WTC11 (cell line): ENCODE measurements at regions not wholly inside any gene's neighbourhood (a gene's known extent, or its start where the extent isn't known, plus 50 kb on each side); places are given as distances from the start of the nearest gene placed in this dataset.

Source experiments
- ATF1 ChIP-seq: sonication (generic); formaldehyde crosslinking; IDR thresholded peaks from 2 replicates; pipeline ENCODE4 v1.8.1; 2023; ENCODE audit warnings: mild to moderate bottlenecking, moderate library complexity, missing genetic modification reagents
- ELF4 ChIP-seq: sonication (generic); formaldehyde crosslinking; IDR thresholded peaks from 2 replicates; pipeline ENCODE4 v1.8.1; 2022; ENCODE audit warnings: low read depth, mild to moderate bottlenecking, moderate library complexity, missing genetic modification reagents
- JUN ChIP-seq: sonication (generic); formaldehyde crosslinking; IDR thresholded peaks from 2 replicates; pipeline ENCODE4 v1.8.0; 2023; ENCODE audit warnings: mild to moderate bottlenecking, missing genetic modification reagents
- NFATC4 ChIP-seq: fragments of 250-450 bp; sonication (Bioruptor Pico); IDR thresholded peaks from 2 replicates; pipeline ENCODE4 v1.9.0; 2021; ENCODE audit warnings: mild to moderate bottlenecking
- SMAD4 ChIP-seq: sonication (generic); formaldehyde crosslinking; IDR thresholded peaks from 2 replicates; pipeline ENCODE4 v1.8.0; 2022; ENCODE audit warnings: mild to moderate bottlenecking, missing genetic modification reagents
- TF ChIP-seq, protein P1 (sequence below): fragments of 200-600 bp; IDR thresholded peaks from 2 replicates; pipeline ENCODE4 v1.8.0; 2022; ENCODE audit warnings: antibody characterized with exemption
- TF ChIP-seq, protein P2 (sequence below): sonication (generic); formaldehyde crosslinking; IDR thresholded peaks from 2 replicates; pipeline ENCODE4 v1.8.1; 2023; ENCODE audit warnings: mild to moderate bottlenecking, moderate library complexity, missing genetic modification reagents
- TF ChIP-seq, protein P3 (sequence below): sonication (generic); formaldehyde crosslinking; IDR thresholded peaks from 2 replicates; pipeline ENCODE4 v1.8.1; 2023; ENCODE audit warnings: mild to moderate bottlenecking, missing genetic modification reagents
- TF ChIP-seq, protein P4 (sequence below): sonication (generic); formaldehyde crosslinking; IDR thresholded peaks from 2 replicates; pipeline ENCODE4 v1.8.1; 2023; ENCODE audit warnings: mild to moderate bottlenecking, missing genetic modification reagents, borderline replicate concordance
- TF ChIP-seq, protein P5 (sequence below): sonication (generic); formaldehyde crosslinking; IDR thresholded peaks from 2 replicates; pipeline ENCODE4 v1.8.0; 2022; ENCODE audit warnings: mild to moderate bottlenecking, missing genetic modification reagents

DNA sequence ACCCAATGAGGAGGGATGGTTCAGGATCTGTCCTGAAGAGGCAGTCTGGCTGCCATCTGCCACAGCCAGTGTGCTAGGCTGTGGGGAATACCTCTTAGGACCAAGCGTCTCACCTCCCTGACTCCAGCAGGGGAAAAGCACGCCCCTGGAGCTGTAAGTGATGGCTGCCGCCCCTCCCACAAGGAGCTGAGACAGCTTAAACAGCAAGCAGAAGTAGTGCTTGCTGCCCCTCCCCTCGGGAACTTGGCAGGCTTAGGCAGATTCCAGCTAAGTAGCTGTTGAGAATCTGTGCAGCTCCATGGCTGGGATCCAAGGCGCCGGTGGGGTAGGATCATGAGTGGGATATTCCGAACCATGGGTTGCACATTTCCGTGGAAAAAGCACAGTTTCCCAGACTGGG, 360.4 kb upstream of the MDGA2 start:
- TF ChIP-seq, protein P1, sequence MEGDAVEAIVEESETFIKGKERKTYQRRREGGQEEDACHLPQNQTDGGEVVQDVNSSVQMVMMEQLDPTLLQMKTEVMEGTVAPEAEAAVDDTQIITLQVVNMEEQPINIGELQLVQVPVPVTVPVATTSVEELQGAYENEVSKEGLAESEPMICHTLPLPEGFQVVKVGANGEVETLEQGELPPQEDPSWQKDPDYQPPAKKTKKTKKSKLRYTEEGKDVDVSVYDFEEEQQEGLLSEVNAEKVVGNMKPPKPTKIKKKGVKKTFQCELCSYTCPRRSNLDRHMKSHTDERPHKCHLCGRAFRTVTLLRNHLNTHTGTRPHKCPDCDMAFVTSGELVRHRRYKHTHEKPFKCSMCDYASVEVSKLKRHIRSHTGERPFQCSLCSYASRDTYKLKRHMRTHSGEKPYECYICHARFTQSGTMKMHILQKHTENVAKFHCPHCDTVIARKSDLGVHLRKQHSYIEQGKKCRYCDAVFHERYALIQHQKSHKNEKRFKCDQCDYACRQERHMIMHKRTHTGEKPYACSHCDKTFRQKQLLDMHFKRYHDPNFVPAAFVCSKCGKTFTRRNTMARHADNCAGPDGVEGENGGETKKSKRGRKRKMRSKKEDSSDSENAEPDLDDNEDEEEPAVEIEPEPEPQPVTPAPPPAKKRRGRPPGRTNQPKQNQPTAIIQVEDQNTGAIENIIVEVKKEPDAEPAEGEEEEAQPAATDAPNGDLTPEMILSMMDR, result no peak
- TF ChIP-seq, protein P2, sequence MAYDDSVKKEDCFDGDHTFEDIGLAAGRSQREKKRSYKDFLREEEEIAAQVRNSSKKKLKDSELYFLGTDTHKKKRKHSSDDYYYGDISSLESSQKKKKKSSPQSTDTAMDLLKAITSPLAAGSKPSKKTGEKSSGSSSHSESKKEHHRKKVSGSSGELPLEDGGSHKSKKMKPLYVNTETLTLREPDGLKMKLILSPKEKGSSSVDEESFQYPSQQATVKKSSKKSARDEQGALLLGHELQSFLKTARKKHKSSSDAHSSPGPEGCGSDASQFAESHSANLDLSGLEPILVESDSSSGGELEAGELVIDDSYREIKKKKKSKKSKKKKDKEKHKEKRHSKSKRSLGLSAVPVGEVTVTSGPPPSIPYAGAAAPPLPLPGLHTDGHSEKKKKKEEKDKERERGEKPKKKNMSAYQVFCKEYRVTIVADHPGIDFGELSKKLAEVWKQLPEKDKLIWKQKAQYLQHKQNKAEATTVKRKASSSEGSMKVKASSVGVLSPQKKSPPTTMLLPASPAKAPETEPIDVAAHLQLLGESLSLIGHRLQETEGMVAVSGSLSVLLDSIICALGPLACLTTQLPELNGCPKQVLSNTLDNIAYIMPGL (CRISPR knock-in tag), result no peak
- TF ChIP-seq, protein P3, sequence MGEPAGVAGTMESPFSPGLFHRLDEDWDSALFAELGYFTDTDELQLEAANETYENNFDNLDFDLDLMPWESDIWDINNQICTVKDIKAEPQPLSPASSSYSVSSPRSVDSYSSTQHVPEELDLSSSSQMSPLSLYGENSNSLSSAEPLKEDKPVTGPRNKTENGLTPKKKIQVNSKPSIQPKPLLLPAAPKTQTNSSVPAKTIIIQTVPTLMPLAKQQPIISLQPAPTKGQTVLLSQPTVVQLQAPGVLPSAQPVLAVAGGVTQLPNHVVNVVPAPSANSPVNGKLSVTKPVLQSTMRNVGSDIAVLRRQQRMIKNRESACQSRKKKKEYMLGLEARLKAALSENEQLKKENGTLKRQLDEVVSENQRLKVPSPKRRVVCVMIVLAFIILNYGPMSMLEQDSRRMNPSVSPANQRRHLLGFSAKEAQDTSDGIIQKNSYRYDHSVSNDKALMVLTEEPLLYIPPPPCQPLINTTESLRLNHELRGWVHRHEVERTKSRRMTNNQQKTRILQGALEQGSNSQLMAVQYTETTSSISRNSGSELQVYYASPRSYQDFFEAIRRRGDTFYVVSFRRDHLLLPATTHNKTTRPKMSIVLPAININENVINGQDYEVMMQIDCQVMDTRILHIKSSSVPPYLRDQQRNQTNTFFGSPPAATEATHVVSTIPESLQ, result no peak
- TF ChIP-seq ATF1 (CRISPR knock-in tag) (no peak), ELF4 (no peak), JUN (CRISPR knock-in tag) (no peak), SMAD4 (CRISPR knock-in tag) (no peak), NFATC4 (CRISPR knock-in tag) (no peak)
- TF ChIP-seq, protein P4, sequence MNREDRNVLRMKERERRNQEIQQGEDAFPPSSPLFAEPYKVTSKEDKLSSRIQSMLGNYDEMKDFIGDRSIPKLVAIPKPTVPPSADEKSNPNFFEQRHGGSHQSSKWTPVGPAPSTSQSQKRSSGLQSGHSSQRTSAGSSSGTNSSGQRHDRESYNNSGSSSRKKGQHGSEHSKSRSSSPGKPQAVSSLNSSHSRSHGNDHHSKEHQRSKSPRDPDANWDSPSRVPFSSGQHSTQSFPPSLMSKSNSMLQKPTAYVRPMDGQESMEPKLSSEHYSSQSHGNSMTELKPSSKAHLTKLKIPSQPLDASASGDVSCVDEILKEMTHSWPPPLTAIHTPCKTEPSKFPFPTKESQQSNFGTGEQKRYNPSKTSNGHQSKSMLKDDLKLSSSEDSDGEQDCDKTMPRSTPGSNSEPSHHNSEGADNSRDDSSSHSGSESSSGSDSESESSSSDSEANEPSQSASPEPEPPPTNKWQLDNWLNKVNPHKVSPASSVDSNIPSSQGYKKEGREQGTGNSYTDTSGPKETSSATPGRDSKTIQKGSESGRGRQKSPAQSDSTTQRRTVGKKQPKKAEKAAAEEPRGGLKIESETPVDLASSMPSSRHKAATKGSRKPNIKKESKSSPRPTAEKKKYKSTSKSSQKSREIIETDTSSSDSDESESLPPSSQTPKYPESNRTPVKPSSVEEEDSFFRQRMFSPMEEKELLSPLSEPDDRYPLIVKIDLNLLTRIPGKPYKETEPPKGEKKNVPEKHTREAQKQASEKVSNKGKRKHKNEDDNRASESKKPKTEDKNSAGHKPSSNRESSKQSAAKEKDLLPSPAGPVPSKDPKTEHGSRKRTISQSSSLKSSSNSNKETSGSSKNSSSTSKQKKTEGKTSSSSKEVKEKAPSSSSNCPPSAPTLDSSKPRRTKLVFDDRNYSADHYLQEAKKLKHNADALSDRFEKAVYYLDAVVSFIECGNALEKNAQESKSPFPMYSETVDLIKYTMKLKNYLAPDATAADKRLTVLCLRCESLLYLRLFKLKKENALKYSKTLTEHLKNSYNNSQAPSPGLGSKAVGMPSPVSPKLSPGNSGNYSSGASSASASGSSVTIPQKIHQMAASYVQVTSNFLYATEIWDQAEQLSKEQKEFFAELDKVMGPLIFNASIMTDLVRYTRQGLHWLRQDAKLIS (CRISPR knock-in tag), result no peak
- TF ChIP-seq, protein P5, sequence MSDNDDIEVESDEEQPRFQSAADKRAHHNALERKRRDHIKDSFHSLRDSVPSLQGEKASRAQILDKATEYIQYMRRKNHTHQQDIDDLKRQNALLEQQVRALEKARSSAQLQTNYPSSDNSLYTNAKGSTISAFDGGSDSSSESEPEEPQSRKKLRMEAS (CRISPR knock-in tag), result no peak
